MCF 10A (cell line): ENCODE measurements at regions not wholly inside any gene's neighbourhood (a gene's known extent, or its start where the extent isn't known, plus 50 kb on each side); places are given as distances from the start of the nearest gene placed in this dataset.

ENCODE experiments used
- BruUV-seq: library from RNA; stranded (reverse); fragments of 400-500 nt; replicated peaks from 2 replicates; lab custom pipeline; 2021; lab: Mats Ljungman, UMichigan
- CTCF ChIA-PET: fragments of 300-600 bp; sonication (Branson Sonifier 250); formaldehyde crosslinking; extraction: SDS; loops from one replicate; lab custom pipeline; 2021; ENCODE audit warnings: antibody characterized with exemption, inconsistent platforms; lab: Yijun Ruan, JAX
- POLR2A ChIA-PET: fragments of 300-600, 350-650 bp; sonication (Branson Sonifier 250); formaldehyde crosslinking; extraction: SDS; loops from one replicate; lab custom pipeline; 2020; ENCODE audit warnings: antibody characterized with exemption, inconsistent platforms; lab: Yijun Ruan, JAX
- DNase-seq: peaks from one replicate; pipeline ENCODE4 v3.0.0-alpha.2; 2018; ENCODE audit not compliant: unreplicated experiment
- H3K27ac Mint-ChIP-seq: one replicate; pipeline ENCODE4 v1.8.0; 2022; ENCODE audit warnings: mild to moderate bottlenecking, low read depth, mixed read lengths; ENCODE audit not compliant: unreplicated experiment
- H3K27me3 Mint-ChIP-seq: one replicate; pipeline ENCODE4 v1.8.0; 2022; ENCODE audit warnings: mixed read lengths; ENCODE audit not compliant: insufficient read depth, unreplicated experiment
- H3K36me3 Mint-ChIP-seq: one replicate; pipeline ENCODE4 v1.8.0; 2022; ENCODE audit warnings: mild to moderate bottlenecking, moderate library complexity, mixed read lengths; ENCODE audit not compliant: insufficient read depth, unreplicated experiment
- H3K4me1 Mint-ChIP-seq: one replicate; pipeline ENCODE4 v1.8.0; 2022; ENCODE audit warnings: mixed read lengths; ENCODE audit not compliant: insufficient read depth, unreplicated experiment
- H3K4me3 Mint-ChIP-seq: one replicate; pipeline ENCODE4 v1.8.0; 2022; ENCODE audit warnings: mild to moderate bottlenecking, moderate library complexity, mixed read lengths; ENCODE audit not compliant: unreplicated experiment
- H3K9me3 Mint-ChIP-seq: one replicate; pipeline ENCODE4 v1.8.0; 2022; ENCODE audit warnings: mixed read lengths; ENCODE audit not compliant: unreplicated experiment
- intact Hi-C: fragments of 100-400 bp; cut with micrococcal nuclease; formaldehyde crosslinking; loops from 2 replicates; pipeline ENCODE4 v1.14.1; 2022
- TF ChIP-seq, protein P1 (sequence below): fragments of 200-600 bp; IDR thresholded peaks from one replicate; pipeline ENCODE4 v1.8.0; 2022; ENCODE audit warnings: antibody characterized with exemption, mild to moderate bottlenecking; ENCODE audit not compliant: unreplicated experiment

DNA sequence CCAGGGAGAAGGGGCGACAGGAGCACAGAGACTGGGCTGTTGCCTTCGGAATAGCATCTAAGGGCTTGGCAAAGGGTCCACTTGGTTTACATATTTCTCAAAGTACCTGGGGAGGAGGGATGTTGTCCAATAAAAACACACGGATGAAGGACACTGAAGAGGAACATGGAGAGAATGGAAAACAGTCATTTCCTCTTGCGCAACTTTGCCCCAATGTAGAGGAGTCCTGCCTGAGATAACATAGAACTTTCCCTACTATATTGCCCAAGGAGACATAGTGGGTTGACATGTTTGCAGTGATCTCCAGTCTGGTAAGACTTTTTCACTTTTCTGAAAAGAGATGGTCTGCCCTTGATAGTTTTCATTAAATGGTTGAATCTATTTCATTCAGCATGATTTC lies 468.8 kb upstream of the SUCLG2 start:
- peaks cover 13% of the 10 kb centered on the region for H3K9me3 Mint-ChIP-seq
- ChIA-PET POLR2A (no interaction called here), CTCF (interaction anchor here (0.7 kb wide), 1 partner anchor 778 kb away, joined by 10 read pairs; no protein-coding TSS in a partner anchor)
- intact Hi-C loops = no loop called here
- TF ChIP-seq, protein P1, sequence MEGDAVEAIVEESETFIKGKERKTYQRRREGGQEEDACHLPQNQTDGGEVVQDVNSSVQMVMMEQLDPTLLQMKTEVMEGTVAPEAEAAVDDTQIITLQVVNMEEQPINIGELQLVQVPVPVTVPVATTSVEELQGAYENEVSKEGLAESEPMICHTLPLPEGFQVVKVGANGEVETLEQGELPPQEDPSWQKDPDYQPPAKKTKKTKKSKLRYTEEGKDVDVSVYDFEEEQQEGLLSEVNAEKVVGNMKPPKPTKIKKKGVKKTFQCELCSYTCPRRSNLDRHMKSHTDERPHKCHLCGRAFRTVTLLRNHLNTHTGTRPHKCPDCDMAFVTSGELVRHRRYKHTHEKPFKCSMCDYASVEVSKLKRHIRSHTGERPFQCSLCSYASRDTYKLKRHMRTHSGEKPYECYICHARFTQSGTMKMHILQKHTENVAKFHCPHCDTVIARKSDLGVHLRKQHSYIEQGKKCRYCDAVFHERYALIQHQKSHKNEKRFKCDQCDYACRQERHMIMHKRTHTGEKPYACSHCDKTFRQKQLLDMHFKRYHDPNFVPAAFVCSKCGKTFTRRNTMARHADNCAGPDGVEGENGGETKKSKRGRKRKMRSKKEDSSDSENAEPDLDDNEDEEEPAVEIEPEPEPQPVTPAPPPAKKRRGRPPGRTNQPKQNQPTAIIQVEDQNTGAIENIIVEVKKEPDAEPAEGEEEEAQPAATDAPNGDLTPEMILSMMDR = no peak
- H3K27ac Mint-ChIP-seq = no peak overlapping the region
- DNase-seq = peak; percentile 38
- H3K27me3 Mint-ChIP-seq = no peaks in the 10 kb centered on the region
- no peak overlapping the region for H3K4me3 Mint-ChIP-seq
- no peaks in the 10 kb centered on the region for H3K36me3 Mint-ChIP-seq
- H3K4me1 Mint-ChIP-seq = no peaks in the 10 kb centered on the region
- BruUV-seq = no TSS peak

- no peaks in the 10 kb centered on the region for H3K4me1 Mint-ChIP-seq
- intact Hi-C loops = no loop called here
- no peaks in the 10 kb centered on the region for H3K27me3 Mint-ChIP-seq
- ChIA-PET POLR2A (no interaction called here), CTCF (no interaction called here)
- no peak overlapping the region for H3K4me3 Mint-ChIP-seq
- DNase-seq = no peak
- TF ChIP-seq, protein P1 = no peak
- no peak overlapping the region for H3K27ac Mint-ChIP-seq
- BruUV-seq = no TSS peak
- no peaks in the 10 kb centered on the region for H3K36me3 Mint-ChIP-seq
- peaks cover 7% of the 10 kb centered on the region for H3K9me3 Mint-ChIP-seq
Observed at GRCh38 chr3:68121287-68121686, 466.9 kb upstream of the SUCLG2 start.

- peaks cover 7% of the 10 kb centered on the region for H3K9me3 Mint-ChIP-seq
- no peak for DNase-seq
- ChIA-PET CTCF (interaction anchor here (0.5 kb wide), 1 partner anchor 1004 kb away, joined by 3 read pairs; no protein-coding TSS in a partner anchor), POLR2A (no interaction called here)
- no peak overlapping the region for H3K4me3 Mint-ChIP-seq
- no peaks in the 10 kb centered on the region for H3K4me1 Mint-ChIP-seq
- BruUV-seq = no TSS peak
- H3K27me3 Mint-ChIP-seq = peaks cover 8% of the 10 kb centered on the region
- TF ChIP-seq, protein P1 = no peak
- no peak overlapping the region for H3K27ac Mint-ChIP-seq
- intact Hi-C loops = no loop called here
- H3K36me3 Mint-ChIP-seq = no peaks in the 10 kb centered on the region
Observed at GRCh38 chr3:68116580-68116979, 462.2 kb upstream of the SUCLG2 start.

GRCh38 chr3:68103811-68104210 lies 449.4 kb upstream of the SUCLG2 start:
- TF ChIP-seq, protein P1 = no peak
- no peak overlapping the region for H3K27ac Mint-ChIP-seq
- ChIA-PET POLR2A (interaction anchor here (0.7 kb wide), 1 partner anchor 25 kb away, joined by 3 read pairs; no protein-coding TSS in a partner anchor), CTCF (no interaction called here)
- H3K27me3 Mint-ChIP-seq = no peaks in the 10 kb centered on the region
- no peaks in the 10 kb centered on the region for H3K9me3 Mint-ChIP-seq
- no peaks in the 10 kb centered on the region for H3K4me1 Mint-ChIP-seq
- H3K36me3 Mint-ChIP-seq = no peaks in the 10 kb centered on the region
- H3K4me3 Mint-ChIP-seq = no peak overlapping the region
- DNase-seq = no peak
- BruUV-seq = no TSS peak
- intact Hi-C loops = no loop called here
